Endothelial cell (in vitro differentiated cells): ENCODE measurements at regions not wholly inside any gene's neighbourhood (a gene's known extent, or its start where the extent isn't known, plus 50 kb on each side); places are given as distances from the start of the nearest gene placed in this dataset.

Source experiments
- DNase-seq: peaks from one replicate; pipeline ENCODE4 v3.0.0; 2021; ENCODE audit warnings: low spot score
- H3K27ac Mint-ChIP-seq: one replicate; pipeline ENCODE4 v1.8.0; 2021; ENCODE audit warnings: mixed read lengths, inconsistent platforms; ENCODE audit not compliant: unreplicated experiment
- H3K27me3 Mint-ChIP-seq: one replicate; pipeline ENCODE4 v1.8.0; 2021; ENCODE audit warnings: mild to moderate bottlenecking, moderate library complexity, mixed read lengths, inconsistent platforms; ENCODE audit not compliant: unreplicated experiment
- H3K36me3 Mint-ChIP-seq: one replicate; pipeline ENCODE4 v1.8.0; 2021; ENCODE audit warnings: mild to moderate bottlenecking, low read depth, mixed read lengths, inconsistent platforms; ENCODE audit not compliant: unreplicated experiment
- H3K4me1 Mint-ChIP-seq: one replicate; pipeline ENCODE4 v1.8.0; 2021; ENCODE audit warnings: mild to moderate bottlenecking, mixed read lengths, inconsistent platforms; ENCODE audit not compliant: unreplicated experiment
- H3K4me3 Mint-ChIP-seq: one replicate; pipeline ENCODE4 v1.8.0; 2021; ENCODE audit warnings: mild to moderate bottlenecking, mixed read lengths, inconsistent platforms; ENCODE audit not compliant: unreplicated experiment
- H3K9me3 Mint-ChIP-seq: one replicate; pipeline ENCODE4 v1.8.0; 2021; ENCODE audit warnings: mixed read lengths, inconsistent platforms; ENCODE audit not compliant: unreplicated experiment
- CTCF ChIP-seq: fragments of 200-600 bp; sonication (generic); IDR thresholded peaks from one replicate; pipeline ENCODE4 v1.5.0; 2021; ENCODE audit warnings: antibody characterized with exemption; ENCODE audit not compliant: unreplicated experiment

DNA sequence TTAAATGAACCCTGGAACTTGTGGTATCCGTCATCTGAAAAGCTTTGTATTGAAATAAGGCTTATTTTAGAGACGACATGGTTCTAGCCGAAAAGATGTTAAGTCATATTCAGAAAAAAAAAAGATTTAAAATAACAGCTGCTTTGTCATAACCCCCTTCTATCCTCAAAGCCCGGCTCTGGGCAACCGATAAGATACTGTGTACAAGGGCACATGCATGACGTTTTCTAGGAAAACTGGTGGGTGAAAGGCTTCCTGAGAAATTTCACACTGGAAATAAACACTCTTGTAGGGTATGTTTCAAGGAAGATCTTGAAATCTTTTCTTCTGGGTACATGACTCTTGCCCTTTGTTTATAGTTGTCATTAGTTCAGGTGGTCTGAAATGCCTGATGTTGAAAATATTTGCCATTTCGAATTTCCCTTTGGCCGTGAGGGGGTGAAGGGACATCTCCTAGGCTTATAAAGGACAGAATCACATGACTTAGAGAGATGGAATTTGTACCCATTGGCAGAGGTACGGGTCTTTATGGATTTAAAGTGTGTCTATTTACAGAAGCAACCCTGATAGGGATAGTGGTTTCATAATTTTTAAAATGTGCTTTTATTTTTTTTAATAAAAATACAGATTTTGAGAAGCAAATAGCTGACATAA lies 232.5 kb downstream of the PTEN start:
- Mint-ChIP-seq H3K9me3 (no peaks in the 10 kb centered on the region), H3K36me3 (no peaks in the 10 kb centered on the region), H3K4me3 (no peak overlapping the region), H3K27me3 (no peaks in the 10 kb centered on the region), H3K4me1 (peaks cover 7% of the 10 kb centered on the region), H3K27ac (no peak overlapping the region)
- no peak for TF ChIP-seq CTCF
- no peak for DNase-seq

DNA sequence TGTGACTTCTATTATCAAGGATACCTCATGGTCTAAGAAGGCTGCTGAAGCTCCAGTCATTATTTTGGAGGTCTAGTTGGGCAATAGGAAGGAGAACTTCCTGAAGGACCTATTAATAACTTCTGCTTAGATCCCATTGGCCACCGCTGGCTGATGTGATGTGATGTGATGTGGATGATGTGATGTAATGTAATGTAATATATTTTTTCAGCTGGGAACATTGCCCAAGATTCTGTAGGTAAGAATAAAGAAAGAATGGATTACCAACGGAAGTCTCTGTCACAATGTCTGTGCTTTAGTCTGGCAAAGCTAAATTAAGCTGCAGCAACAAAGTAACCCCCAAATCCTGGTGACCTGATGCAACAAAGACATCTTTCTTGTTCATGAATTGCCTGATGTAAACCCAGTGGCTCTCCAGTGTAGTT lies 233.7 kb downstream of the PTEN start:
- no peaks in the 10 kb centered on the region for H3K36me3 Mint-ChIP-seq
- H3K27ac Mint-ChIP-seq, result no peak overlapping the region
- DNase-seq, result no peak
- H3K9me3 Mint-ChIP-seq, result no peaks in the 10 kb centered on the region
- peaks cover 7% of the 10 kb centered on the region for H3K4me1 Mint-ChIP-seq
- H3K4me3 Mint-ChIP-seq, result no peak overlapping the region
- H3K27me3 Mint-ChIP-seq, result no peaks in the 10 kb centered on the region
- TF ChIP-seq CTCF, result no peak

DNA sequence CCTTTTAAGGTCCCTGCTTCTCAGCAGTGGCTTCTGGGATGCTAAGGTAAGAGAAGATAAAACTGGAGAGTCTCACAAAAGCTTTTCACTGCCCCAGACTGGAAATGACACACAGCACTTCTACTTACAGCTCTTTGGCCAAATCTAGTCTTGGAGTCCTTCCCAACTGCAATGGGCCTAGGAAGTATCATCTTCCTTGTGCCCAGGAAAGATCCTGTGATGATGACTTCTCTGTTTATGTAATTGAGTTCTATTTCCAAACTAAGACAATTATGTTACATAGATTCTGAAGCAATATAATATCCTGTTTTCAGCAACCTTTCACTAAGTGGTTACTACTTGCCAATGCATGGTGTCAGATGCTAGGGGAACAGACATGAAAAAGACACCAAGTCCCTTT lies 234.1 kb downstream of the PTEN start:
- TF ChIP-seq CTCF, result no peak
- Mint-ChIP-seq H3K27me3 (no peaks in the 10 kb centered on the region), H3K4me3 (no peak overlapping the region), H3K27ac (no peak overlapping the region), H3K4me1 (peaks cover 7% of the 10 kb centered on the region), H3K36me3 (no peaks in the 10 kb centered on the region), H3K9me3 (no peaks in the 10 kb centered on the region)
- DNase-seq, result no peak

DNA sequence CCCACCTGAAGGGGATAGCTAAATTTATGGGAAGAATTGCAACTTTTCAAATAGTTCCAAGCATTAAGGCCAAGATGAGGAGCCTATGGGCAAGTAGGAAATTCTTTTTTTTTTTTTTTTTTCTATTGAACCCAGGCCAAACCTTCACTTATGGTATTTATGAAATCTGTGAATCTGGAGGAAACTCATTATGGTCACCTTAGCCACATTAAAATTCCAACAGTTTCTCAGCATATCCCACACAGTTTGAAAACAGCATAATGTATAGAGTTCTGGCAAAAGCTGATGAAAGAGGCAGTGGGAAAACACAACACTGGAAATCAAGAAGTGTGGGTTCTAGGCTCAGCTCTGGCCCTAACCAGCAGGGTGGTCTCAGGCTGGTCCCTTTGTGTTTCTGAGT lies 236.9 kb downstream of the PTEN start:
- Mint-ChIP-seq H3K27ac (no peak overlapping the region), H3K36me3 (no peaks in the 10 kb centered on the region), H3K9me3 (no peaks in the 10 kb centered on the region), H3K4me3 (no peak overlapping the region), H3K27me3 (no peaks in the 10 kb centered on the region), H3K4me1 (no peaks in the 10 kb centered on the region)
- DNase-seq, result no peak
- no peak for TF ChIP-seq CTCF

- no peak for DNase-seq
- Mint-ChIP-seq H3K27ac (no peak overlapping the region), H3K9me3 (no peaks in the 10 kb centered on the region), H3K4me1 (no peaks in the 10 kb centered on the region), H3K36me3 (no peaks in the 10 kb centered on the region), H3K4me3 (no peak overlapping the region), H3K27me3 (no peaks in the 10 kb centered on the region)
- TF ChIP-seq CTCF, result no peak
Observed at GRCh38 chr10:88101666-88102065, 238.2 kb downstream of the PTEN start.
